ENCODE measurements at regions not wholly inside any gene's neighbourhood (a gene's known extent, or its start where the extent isn't known, plus 50 kb on each side); places are given as distances from the start of the nearest gene placed in this dataset.

- in situ Hi-C loops (cut with MboI; ENCODE audit: low pct_unique_long_range_greater_than_20kb, low sequenced_read_pairs, unreplicated experiment) = no loop called here
- no peak for DNase-seq (ENCODE audit: low spot score)
- TF ChIP-seq, protein P1, sequence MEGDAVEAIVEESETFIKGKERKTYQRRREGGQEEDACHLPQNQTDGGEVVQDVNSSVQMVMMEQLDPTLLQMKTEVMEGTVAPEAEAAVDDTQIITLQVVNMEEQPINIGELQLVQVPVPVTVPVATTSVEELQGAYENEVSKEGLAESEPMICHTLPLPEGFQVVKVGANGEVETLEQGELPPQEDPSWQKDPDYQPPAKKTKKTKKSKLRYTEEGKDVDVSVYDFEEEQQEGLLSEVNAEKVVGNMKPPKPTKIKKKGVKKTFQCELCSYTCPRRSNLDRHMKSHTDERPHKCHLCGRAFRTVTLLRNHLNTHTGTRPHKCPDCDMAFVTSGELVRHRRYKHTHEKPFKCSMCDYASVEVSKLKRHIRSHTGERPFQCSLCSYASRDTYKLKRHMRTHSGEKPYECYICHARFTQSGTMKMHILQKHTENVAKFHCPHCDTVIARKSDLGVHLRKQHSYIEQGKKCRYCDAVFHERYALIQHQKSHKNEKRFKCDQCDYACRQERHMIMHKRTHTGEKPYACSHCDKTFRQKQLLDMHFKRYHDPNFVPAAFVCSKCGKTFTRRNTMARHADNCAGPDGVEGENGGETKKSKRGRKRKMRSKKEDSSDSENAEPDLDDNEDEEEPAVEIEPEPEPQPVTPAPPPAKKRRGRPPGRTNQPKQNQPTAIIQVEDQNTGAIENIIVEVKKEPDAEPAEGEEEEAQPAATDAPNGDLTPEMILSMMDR (IDR thresholded peaks at IDR 0.05; ENCODE audit: extremely low read depth, insufficient read depth, missing control alignments) = no peak
These were observed 427.4 kb downstream of the RAB28 start for GRCh38 chr4:13056630-13057189.

DNA sequence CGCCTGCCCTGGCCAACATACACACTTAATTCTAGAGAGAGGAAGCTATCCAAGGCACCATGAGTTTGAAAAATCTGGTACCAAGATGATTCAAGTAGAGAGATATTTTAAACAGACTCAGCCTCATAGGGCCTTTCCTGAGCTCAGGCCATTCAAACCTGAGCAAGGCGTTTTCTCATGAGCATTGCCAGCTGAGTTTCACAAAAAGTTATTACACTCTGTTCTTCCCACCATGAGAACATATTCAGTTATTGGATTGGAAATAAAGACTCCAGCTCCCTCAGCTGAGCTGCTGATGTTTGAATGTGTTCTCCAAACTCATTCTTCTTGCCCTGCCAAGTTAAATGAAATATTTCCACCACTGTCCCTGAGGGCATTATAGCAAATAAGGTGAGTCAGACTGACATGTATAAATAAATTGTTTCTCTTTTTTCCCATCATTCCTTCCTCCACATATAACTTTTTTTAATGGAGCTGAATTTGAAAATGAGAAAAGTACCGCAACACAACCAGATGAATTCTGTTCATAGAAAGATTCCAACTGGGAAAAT lies 429.6 kb downstream of the RAB28 start:
- TF ChIP-seq, protein P1 (IDR thresholded peaks at IDR 0.05; ENCODE audit: extremely low read depth, insufficient read depth, missing control alignments) = no peak
- DNase-seq (ENCODE audit: low spot score) = no peak
- in situ Hi-C loops (cut with MboI; ENCODE audit: low pct_unique_long_range_greater_than_20kb, low sequenced_read_pairs, unreplicated experiment) = no loop called here

DNA sequence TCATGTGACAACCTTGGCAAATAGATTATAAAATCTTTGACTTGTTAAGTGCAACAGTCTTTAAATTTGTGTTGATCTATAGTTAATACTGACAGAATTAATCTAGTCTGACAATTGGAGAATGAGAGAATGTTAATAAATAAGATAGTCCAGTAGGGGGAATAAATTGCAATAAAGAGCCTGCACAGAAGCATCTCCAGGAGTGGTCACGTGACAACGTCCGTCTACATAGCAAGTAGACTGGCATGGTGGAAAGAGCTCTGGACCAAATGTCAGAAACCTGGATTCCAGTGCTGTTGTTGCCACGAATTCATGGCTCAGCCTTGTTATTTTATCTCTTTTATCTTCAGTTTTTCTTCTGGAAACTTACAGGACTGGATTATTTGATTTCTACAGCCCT lies 436.5 kb downstream of the RAB28 start:
- TF ChIP-seq, protein P1 (IDR thresholded peaks at IDR 0.05; ENCODE audit: extremely low read depth, insufficient read depth, missing control alignments) = no peak
- in situ Hi-C loops (cut with MboI; ENCODE audit: low pct_unique_long_range_greater_than_20kb, low sequenced_read_pairs, unreplicated experiment) = no loop called here

GRCh38 chr4:13036841-13037240 lies 447.3 kb downstream of the RAB28 start:
- TF ChIP-seq, protein P1 (IDR thresholded peaks at IDR 0.05; ENCODE audit: extremely low read depth, insufficient read depth, missing control alignments) = no peak
- DNase-seq (ENCODE audit: low spot score) = no peak
- in situ Hi-C loops (cut with MboI; ENCODE audit: low pct_unique_long_range_greater_than_20kb, low sequenced_read_pairs, unreplicated experiment) = no loop called here

More for the DNA sequence above, 436.5 kb downstream of the RAB28 start:
- DNase-seq (ENCODE audit: low spot score) = no peak

GRCh38 chr4:13032936-13033335 lies 451.2 kb downstream of the RAB28 start:
- in situ Hi-C loops (cut with MboI; ENCODE audit: low pct_unique_long_range_greater_than_20kb, low sequenced_read_pairs, unreplicated experiment) = no loop called here
- TF ChIP-seq, protein P1 (IDR thresholded peaks at IDR 0.05; ENCODE audit: extremely low read depth, insufficient read depth, missing control alignments) = no peak
- no peak for DNase-seq (ENCODE audit: low spot score)

GRCh38 chr4:13024147-13025105 lies 459.7 kb downstream of the RAB28 start:
- no peak for DNase-seq (ENCODE audit: low spot score)
- in situ Hi-C loops (cut with MboI; ENCODE audit: low pct_unique_long_range_greater_than_20kb, low sequenced_read_pairs, unreplicated experiment) = no loop called here
- TF ChIP-seq, protein P1 (IDR thresholded peaks at IDR 0.05; ENCODE audit: extremely low read depth, insufficient read depth, missing control alignments) = no peak

Data from GM13977 (cell line).